Left ventricle myocardium inferior (tissue), 1 donor: ENCODE measurements at regions not wholly inside any gene's neighbourhood (a gene's known extent, or its start where the extent isn't known, plus 50 kb on each side); places are given as distances from the start of the nearest gene placed in this dataset.

ENCODE experiments used
- DNase-seq: peaks from one replicate; pipeline ENCODE4 v3.0.0-alpha.2; 2020
- H3K27ac ChIP-seq: fragments of 200-600 bp; replicated peaks from 2 replicates; pipeline ENCODE4 v1.8.0; 2021
- H3K27me3 ChIP-seq: fragments of 200-600 bp; 2 replicates; pipeline ENCODE4 v1.8.0; 2021; ENCODE audit warnings: low read depth
- H3K36me3 ChIP-seq: fragments of 200-600 bp; 2 replicates; pipeline ENCODE4 v1.8.0; 2021
- H3K4me1 ChIP-seq: fragments of 200-600 bp; 2 replicates; pipeline ENCODE4 v1.8.0; 2021
- H3K4me3 ChIP-seq: fragments of 200-600 bp; 2 replicates; pipeline ENCODE4 v1.8.0; 2021; ENCODE audit warnings: mild to moderate bottlenecking, moderate library complexity
- H3K9me3 ChIP-seq: fragments of 200-600 bp; replicated peaks from 2 replicates; pipeline ENCODE4 v1.8.0; 2021
- intact Hi-C: fragments of 100-400 bp; cut with micrococcal nuclease; formaldehyde crosslinking; loops from one replicate; pipeline ENCODE4 v1.11.0; 2022
- TF ChIP-seq, protein P1 (sequence below): fragments of 200-600 bp; IDR thresholded peaks from 2 replicates; pipeline ENCODE4 v1.8.0; 2021; ENCODE audit warnings: antibody characterized with exemption, mild to moderate bottlenecking, borderline replicate concordance
- donor health status: DM: no; HTN: yes; CAD: no; lungs with severe emphysema.

- peak overlapping the region; percentile 91 for H3K4me3 ChIP-seq
- TF ChIP-seq, protein P1, sequence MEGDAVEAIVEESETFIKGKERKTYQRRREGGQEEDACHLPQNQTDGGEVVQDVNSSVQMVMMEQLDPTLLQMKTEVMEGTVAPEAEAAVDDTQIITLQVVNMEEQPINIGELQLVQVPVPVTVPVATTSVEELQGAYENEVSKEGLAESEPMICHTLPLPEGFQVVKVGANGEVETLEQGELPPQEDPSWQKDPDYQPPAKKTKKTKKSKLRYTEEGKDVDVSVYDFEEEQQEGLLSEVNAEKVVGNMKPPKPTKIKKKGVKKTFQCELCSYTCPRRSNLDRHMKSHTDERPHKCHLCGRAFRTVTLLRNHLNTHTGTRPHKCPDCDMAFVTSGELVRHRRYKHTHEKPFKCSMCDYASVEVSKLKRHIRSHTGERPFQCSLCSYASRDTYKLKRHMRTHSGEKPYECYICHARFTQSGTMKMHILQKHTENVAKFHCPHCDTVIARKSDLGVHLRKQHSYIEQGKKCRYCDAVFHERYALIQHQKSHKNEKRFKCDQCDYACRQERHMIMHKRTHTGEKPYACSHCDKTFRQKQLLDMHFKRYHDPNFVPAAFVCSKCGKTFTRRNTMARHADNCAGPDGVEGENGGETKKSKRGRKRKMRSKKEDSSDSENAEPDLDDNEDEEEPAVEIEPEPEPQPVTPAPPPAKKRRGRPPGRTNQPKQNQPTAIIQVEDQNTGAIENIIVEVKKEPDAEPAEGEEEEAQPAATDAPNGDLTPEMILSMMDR, result no peak
- intact Hi-C loops, result no loop called here
- H3K4me1 ChIP-seq, result peaks cover 36% of the 10 kb centered on the region
- H3K36me3 ChIP-seq, result peaks cover 10% of the 10 kb centered on the region
- H3K27me3 ChIP-seq, result no peaks in the 10 kb centered on the region
- H3K9me3 ChIP-seq, result no peaks in the 10 kb centered on the region
- DNase-seq, result peak; percentile 94
- H3K27ac ChIP-seq, result peak overlapping the region; percentile 95
Observed at GRCh38 chr16:31713071-31713944, 160.3 kb upstream of the ZNF267 start.

- TF ChIP-seq, protein P1, result no peak
- Histone ChIP-seq H3K4me1 (peaks cover 45% of the 10 kb centered on the region), H3K4me3 (peak overlapping the region; percentile 91), H3K9me3 (no peaks in the 10 kb centered on the region), H3K27ac (peak overlapping the region; percentile 95), H3K36me3 (peaks cover 10% of the 10 kb centered on the region), H3K27me3 (no peaks in the 10 kb centered on the region)
- no peak for DNase-seq
- intact Hi-C loops, result no loop called here
Observed at GRCh38 chr16:31713945-31714902, 159.4 kb upstream of the ZNF267 start.

DNA sequence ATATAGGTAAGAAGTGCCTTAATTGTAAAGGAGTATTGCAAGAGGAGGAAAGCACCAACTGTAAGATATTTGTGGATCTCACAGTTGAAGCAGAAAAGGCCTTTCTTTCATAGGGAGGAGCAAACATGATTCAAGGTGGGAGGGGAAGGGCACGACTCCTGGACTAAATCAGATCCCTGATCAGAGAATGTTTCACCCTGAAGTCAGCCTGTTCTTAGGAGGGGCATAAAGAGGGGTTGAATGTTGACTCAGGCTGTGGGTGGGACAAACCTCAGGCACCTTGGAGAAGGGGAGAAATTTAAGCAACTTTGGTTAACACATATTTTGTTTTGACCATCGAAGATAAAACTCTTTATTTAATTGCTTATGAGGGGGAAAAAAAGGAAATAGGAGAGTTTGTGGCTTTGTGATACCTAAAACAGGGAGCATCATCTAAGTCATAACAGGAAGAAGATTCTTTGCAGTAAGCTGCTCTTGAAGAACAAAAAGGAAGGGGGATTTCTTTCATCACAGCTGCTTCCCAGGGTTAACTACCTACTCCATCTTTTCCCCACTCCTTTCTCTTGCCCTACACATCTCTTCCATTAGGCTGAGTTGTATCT is 158.6 kb upstream of the ZNF267 start:
- H3K4me1 ChIP-seq, result peaks cover 53% of the 10 kb centered on the region
- DNase-seq, result no peak
- H3K27me3 ChIP-seq, result no peaks in the 10 kb centered on the region
- H3K36me3 ChIP-seq, result peaks cover 10% of the 10 kb centered on the region
- no peak overlapping the region for H3K4me3 ChIP-seq
- TF ChIP-seq, protein P1, result no peak
- H3K27ac ChIP-seq, result no peak overlapping the region
- intact Hi-C loops, result no loop called here
- no peaks in the 10 kb centered on the region for H3K9me3 ChIP-seq

- intact Hi-C loops, result no loop called here
- H3K9me3 ChIP-seq, result no peaks in the 10 kb centered on the region
- no peak overlapping the region for H3K27ac ChIP-seq
- peaks cover 60% of the 10 kb centered on the region for H3K4me1 ChIP-seq
- no peak for DNase-seq
- H3K4me3 ChIP-seq, result no peak overlapping the region
- TF ChIP-seq, protein P1, result no peak
- no peaks in the 10 kb centered on the region for H3K27me3 ChIP-seq
- H3K36me3 ChIP-seq, result peaks cover 10% of the 10 kb centered on the region
Observed at GRCh38 chr16:31715915-31716314, 157.7 kb upstream of the ZNF267 start.

GRCh38 chr16:31718998-31719397 is 154.6 kb upstream of the ZNF267 start:
- Histone ChIP-seq H3K9me3 (no peaks in the 10 kb centered on the region), H3K27me3 (no peaks in the 10 kb centered on the region), H3K4me3 (no peak overlapping the region), H3K27ac (peak overlapping the region; percentile 11), H3K4me1 (peaks cover 48% of the 10 kb centered on the region), H3K36me3 (peaks cover 28% of the 10 kb centered on the region)
- intact Hi-C loops, result no loop called here
- TF ChIP-seq, protein P1, result no peak
- no peak for DNase-seq
